ENCODE measurements at regions not wholly inside any gene's neighbourhood (a gene's known extent, or its start where the extent isn't known, plus 50 kb on each side); places are given as distances from the start of the nearest gene placed in this dataset.

DNA sequence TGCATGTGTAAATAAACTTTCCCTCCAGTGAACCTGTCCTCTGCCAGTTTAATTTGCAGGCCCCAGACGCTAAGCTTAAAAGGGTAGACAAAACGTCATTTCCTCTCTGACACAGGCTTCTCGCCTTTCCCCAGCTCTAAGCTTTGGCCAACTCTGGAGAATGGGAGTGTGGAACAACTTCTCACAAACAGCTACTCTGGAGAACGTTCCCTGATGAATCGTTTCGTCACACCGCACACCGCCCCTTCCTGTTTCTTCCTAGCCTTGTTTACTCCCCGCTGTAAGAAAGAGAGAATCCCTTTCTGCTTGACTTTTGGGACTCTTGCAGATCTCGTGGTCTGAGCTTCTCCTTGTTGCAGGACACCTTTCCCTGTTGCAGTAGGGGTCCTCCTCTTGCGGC lies 564.2 kb downstream of the TCERG1L start:
- DNase-seq (peak in 1 of 3 donors; percentile 21), ATAC-seq (no peak)
- H3K4me3 ChIP-seq: no peak overlapping the region
- H3K36me3 ChIP-seq: no peaks in the 10 kb centered on the region
- no peak overlapping the region for H3K27ac ChIP-seq
- H3K9me3 ChIP-seq: no peaks in the 10 kb centered on the region
- TF ChIP-seq, protein P1, sequence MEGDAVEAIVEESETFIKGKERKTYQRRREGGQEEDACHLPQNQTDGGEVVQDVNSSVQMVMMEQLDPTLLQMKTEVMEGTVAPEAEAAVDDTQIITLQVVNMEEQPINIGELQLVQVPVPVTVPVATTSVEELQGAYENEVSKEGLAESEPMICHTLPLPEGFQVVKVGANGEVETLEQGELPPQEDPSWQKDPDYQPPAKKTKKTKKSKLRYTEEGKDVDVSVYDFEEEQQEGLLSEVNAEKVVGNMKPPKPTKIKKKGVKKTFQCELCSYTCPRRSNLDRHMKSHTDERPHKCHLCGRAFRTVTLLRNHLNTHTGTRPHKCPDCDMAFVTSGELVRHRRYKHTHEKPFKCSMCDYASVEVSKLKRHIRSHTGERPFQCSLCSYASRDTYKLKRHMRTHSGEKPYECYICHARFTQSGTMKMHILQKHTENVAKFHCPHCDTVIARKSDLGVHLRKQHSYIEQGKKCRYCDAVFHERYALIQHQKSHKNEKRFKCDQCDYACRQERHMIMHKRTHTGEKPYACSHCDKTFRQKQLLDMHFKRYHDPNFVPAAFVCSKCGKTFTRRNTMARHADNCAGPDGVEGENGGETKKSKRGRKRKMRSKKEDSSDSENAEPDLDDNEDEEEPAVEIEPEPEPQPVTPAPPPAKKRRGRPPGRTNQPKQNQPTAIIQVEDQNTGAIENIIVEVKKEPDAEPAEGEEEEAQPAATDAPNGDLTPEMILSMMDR (IDR thresholded peaks at IDR 0.05): no peak
- TF ChIP-seq POLR2A (IDR thresholded peaks at IDR 0.05): no peak
- WGBS (ENCODE audit: insufficient coverage, low coverage, low lambda C conversion rate, missing lambda C conversion rate): 40% methylated on average over 11 of the region's 11 CpGs
- intact Hi-C loops (cut with DNase I): no loop called here
- H3K27me3 ChIP-seq: no peaks in the 10 kb centered on the region
- H3K4me1 ChIP-seq: no peaks in the 10 kb centered on the region

DNA sequence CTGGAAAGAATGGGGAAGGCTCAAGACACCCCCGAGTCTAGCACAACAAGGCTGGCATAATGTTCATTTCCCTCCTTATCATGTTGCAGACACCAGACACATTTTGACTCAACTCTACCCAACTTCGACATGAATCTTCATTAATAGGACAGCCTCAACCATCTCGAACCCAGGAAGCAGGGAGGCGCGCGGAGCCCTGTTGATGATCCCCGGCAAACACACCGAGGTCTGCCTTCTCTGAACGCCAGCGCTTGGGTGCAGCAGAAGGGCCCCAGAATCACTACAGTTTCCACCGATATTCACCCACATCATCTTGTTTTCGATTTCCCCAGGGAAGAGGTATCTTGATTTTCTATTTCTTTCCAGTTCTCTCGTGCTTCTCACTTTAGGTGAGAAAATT lies 563.6 kb downstream of the TCERG1L start:
- no peaks in the 10 kb centered on the region for H3K27me3 ChIP-seq
- no peaks in the 10 kb centered on the region for H3K36me3 ChIP-seq
- no peak overlapping the region for H3K27ac ChIP-seq
- H3K4me3 ChIP-seq: no peak overlapping the region
- ATAC-seq (no peak), DNase-seq (peak in 1 of 3 donors; percentile 23)
- no peaks in the 10 kb centered on the region for H3K9me3 ChIP-seq
- intact Hi-C loops (cut with DNase I): no loop called here
- WGBS (ENCODE audit: insufficient coverage, low coverage, low lambda C conversion rate, missing lambda C conversion rate): 69% methylated on average over 13 of the region's 13 CpGs
- TF ChIP-seq, protein P1 (IDR thresholded peaks at IDR 0.05): no peak
- no peak for TF ChIP-seq POLR2A (IDR thresholded peaks at IDR 0.05)
- H3K4me1 ChIP-seq: no peaks in the 10 kb centered on the region

DNA sequence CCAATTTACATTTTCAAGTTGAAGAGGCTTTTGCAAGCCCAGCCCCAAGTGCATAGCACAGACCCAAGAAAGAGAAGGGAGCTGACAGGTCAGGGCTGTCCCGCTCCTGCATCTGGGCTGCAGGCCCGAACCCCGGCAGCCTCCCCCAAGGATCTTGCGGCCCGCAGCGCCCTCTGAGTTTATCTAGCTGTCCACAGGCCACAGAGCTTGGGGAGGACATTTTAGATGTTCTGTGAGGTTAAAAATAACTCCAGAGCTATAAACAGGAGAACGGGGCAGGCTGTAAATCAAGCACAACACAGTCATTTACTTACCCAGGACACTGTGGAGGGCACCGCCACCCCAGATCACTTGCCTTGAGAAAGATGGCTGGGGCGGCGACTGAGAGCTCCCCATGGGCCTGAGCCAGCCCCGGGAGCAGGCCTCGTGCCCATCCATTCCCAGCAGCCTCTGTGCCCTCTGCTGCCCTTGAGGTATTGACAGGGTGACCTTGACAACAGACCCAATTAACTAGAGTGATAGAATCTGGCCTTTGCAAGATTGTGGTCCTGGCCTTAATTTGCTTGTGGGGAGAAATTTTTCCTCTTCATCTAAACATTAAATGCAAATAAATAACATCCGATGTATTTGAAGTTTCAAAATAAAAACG lies 563.0 kb downstream of the TCERG1L start:
- no peaks in the 10 kb centered on the region for H3K36me3 ChIP-seq
- TF ChIP-seq, protein P1 (IDR thresholded peaks at IDR 0.05): no peak
- TF ChIP-seq POLR2A (IDR thresholded peaks at IDR 0.05): no peak
- H3K9me3 ChIP-seq: no peaks in the 10 kb centered on the region
- H3K27ac ChIP-seq: no peak overlapping the region
- no peaks in the 10 kb centered on the region for H3K27me3 ChIP-seq
- no peaks in the 10 kb centered on the region for H3K4me1 ChIP-seq
- intact Hi-C loops (cut with DNase I): no loop called here
- 59% methylated on average over 14 of the region's 14 CpGs for WGBS (ENCODE audit: insufficient coverage, low coverage, low lambda C conversion rate, missing lambda C conversion rate)
- peak in 1 of 3 donors; percentile 18 for DNase-seq
- H3K4me3 ChIP-seq: no peak overlapping the region
- no peak for ATAC-seq

DNA sequence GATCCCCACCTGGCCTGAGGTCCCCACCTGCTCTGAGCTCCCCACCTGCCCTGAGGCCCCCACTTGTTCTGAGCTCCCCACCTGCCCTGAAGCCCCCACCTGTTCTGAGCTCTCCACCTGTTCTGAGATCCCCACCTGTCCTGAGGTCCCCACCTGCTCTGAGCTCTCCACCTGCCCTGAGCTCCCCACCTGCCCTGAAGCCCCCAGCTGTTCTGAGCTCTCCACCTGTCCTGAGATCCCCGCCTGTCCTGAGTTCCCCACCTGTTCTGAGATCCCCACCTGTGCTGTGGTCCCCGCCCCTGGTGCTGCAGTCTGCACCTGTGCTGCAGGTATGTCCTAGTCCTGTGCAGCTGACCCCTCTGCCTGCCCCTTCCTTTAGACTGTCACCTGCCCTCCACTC lies 561.6 kb downstream of the TCERG1L start:
- 5% methylated on average over 2 of the region's 2 CpGs for WGBS (ENCODE audit: insufficient coverage, low coverage, low lambda C conversion rate, missing lambda C conversion rate)
- no peaks in the 10 kb centered on the region for H3K9me3 ChIP-seq
- H3K4me1 ChIP-seq: no peaks in the 10 kb centered on the region
- peak in 1 of 4 donors; percentile 18 for ATAC-seq
- TF ChIP-seq, protein P1 (IDR thresholded peaks at IDR 0.05): no peak
- no peak for TF ChIP-seq POLR2A (IDR thresholded peaks at IDR 0.05)
- no peak overlapping the region for H3K4me3 ChIP-seq
- no peak overlapping the region for H3K27ac ChIP-seq
- DNase-seq: peak in 2 of 3 donors; percentile 3 to 8
- H3K36me3 ChIP-seq: no peaks in the 10 kb centered on the region
- no peaks in the 10 kb centered on the region for H3K27me3 ChIP-seq
- intact Hi-C loops (cut with DNase I): no loop called here

All from right lobe of liver (tissue), 6 donors.